WTC11 (cell line): ENCODE measurements at regions not wholly inside any gene's neighbourhood (a gene's known extent, or its start where the extent isn't known, plus 50 kb on each side); places are given as distances from the start of the nearest gene placed in this dataset.

Source experiments
- ATAC-seq: fragments of 200-7000 bp; cut with Tn5 transposase; 2 replicates; pipeline ENCODE4 v1.10.0; 2021; ENCODE audit warnings: mild to moderate bottlenecking, moderate library complexity
- CTCF ChIA-PET: fragments of 300-600 bp; sonication (Branson Sonifier 250); formaldehyde crosslinking; loops from one replicate; lab custom pipeline; 2021; ENCODE audit warnings: antibody characterized with exemption; lab: Charles Lee
- POLR2A ChIA-PET: fragments of 350-600 bp; sonication (Branson Sonifier 250); formaldehyde crosslinking; loops from one replicate; lab custom pipeline; 2021; ENCODE audit warnings: antibody characterized with exemption; lab: Charles Lee
- DNase-seq: peaks from one replicate; pipeline ENCODE4 v3.0.0; 2021; ENCODE audit warnings: low spot score
- H3K27ac Mint-ChIP-seq: 2 replicates; pipeline ENCODE4 v1.8.0; 2021; ENCODE audit warnings: mixed read lengths
- H3K27me3 Mint-ChIP-seq: 2 replicates; pipeline ENCODE4 v1.8.0; 2021; ENCODE audit warnings: low read depth, mild to moderate bottlenecking, moderate library complexity, mixed read lengths
- H3K36me3 Mint-ChIP-seq: 2 replicates; pipeline ENCODE4 v1.8.0; 2021; ENCODE audit warnings: mixed read lengths
- H3K4me1 Mint-ChIP-seq: 2 replicates; pipeline ENCODE4 v1.8.0; 2022; ENCODE audit warnings: mixed read lengths
- H3K4me3 Mint-ChIP-seq: 2 replicates; pipeline ENCODE4 v1.8.0; 2021; ENCODE audit warnings: mild to moderate bottlenecking, moderate library complexity, mixed read lengths
- H3K9me3 Mint-ChIP-seq: 2 replicates; pipeline ENCODE4 v1.8.0; 2021; ENCODE audit warnings: mixed read lengths
- ETV6 ChIP-seq: sonication (generic); formaldehyde crosslinking; IDR thresholded peaks from 2 replicates; pipeline ENCODE4 v1.8.1; 2022; ENCODE audit warnings: mild to moderate bottlenecking, missing genetic modification reagents
- FOXJ3 ChIP-seq: sonication (generic); formaldehyde crosslinking; IDR thresholded peaks from 2 replicates; pipeline ENCODE4 v1.9.0; 2021; ENCODE audit warnings: missing genetic modification reagents, mild to moderate bottlenecking, borderline replicate concordance
- FOXK1 ChIP-seq: sonication (generic); formaldehyde crosslinking; IDR thresholded peaks from 2 replicates; pipeline ENCODE4 v1.8.0; 2022; ENCODE audit warnings: mild to moderate bottlenecking, moderate library complexity, missing genetic modification reagents
- IRF1 ChIP-seq: sonication (generic); formaldehyde crosslinking; IDR thresholded peaks from 2 replicates; pipeline ENCODE4 v1.8.0; 2023; ENCODE audit warnings: missing genetic modification reagents
- JAZF1 ChIP-seq: fragments of 250-450 bp; sonication (Bioruptor Pico); IDR thresholded peaks from 2 replicates; pipeline ENCODE4 v1.9.0; 2021; ENCODE audit warnings: moderate library complexity, mild to moderate bottlenecking, inconsistent platforms
- JUN ChIP-seq: sonication (generic); formaldehyde crosslinking; IDR thresholded peaks from 2 replicates; pipeline ENCODE4 v1.8.0; 2023; ENCODE audit warnings: mild to moderate bottlenecking, missing genetic modification reagents
- PREB ChIP-seq: sonication (generic); formaldehyde crosslinking; IDR thresholded peaks from 2 replicates; pipeline ENCODE4 v1.8.1; 2022; ENCODE audit warnings: mild to moderate bottlenecking, missing genetic modification reagents, moderate library complexity, borderline replicate concordance
- RELA ChIP-seq: sonication (generic); formaldehyde crosslinking; IDR thresholded peaks from 2 replicates; pipeline ENCODE4 v1.8.1; 2022; ENCODE audit warnings: missing genetic modification reagents, mild to moderate bottlenecking, borderline replicate concordance
- RORB ChIP-seq: fragments of 250-450 bp; sonication (Bioruptor Pico); IDR thresholded peaks from 2 replicates; pipeline ENCODE4 v1.9.0; 2021; ENCODE audit warnings: mild to moderate bottlenecking
- STAT6 ChIP-seq: sonication (generic); formaldehyde crosslinking; conservative IDR thresholded peaks from 2 replicates; pipeline ENCODE4 v1.8.1; 2023; ENCODE audit warnings: mild to moderate bottlenecking, low read depth, missing genetic modification reagents, moderate library complexity
- USF1 ChIP-seq: sonication (generic); formaldehyde crosslinking; IDR thresholded peaks from 2 replicates; pipeline ENCODE4 v1.8.0; 2022; ENCODE audit warnings: mild to moderate bottlenecking, missing genetic modification reagents
- ZMAT4 ChIP-seq: fragments of 250-450 bp; sonication (Bioruptor Pico); IDR thresholded peaks from 2 replicates; pipeline ENCODE4 v1.9.0; 2021; ENCODE audit warnings: mild to moderate bottlenecking
- ZNF219 ChIP-seq: sonication (generic); formaldehyde crosslinking; IDR thresholded peaks from 2 replicates; pipeline ENCODE4 v1.8.0; 2023; ENCODE audit warnings: missing genetic modification reagents, mild to moderate bottlenecking, borderline replicate concordance
- ZNF425 ChIP-seq: fragments of 250-450 bp; sonication (Bioruptor Pico); conservative IDR thresholded peaks from 2 replicates; pipeline ENCODE4 v1.9.0; 2021; ENCODE audit warnings: mild to moderate bottlenecking

- DNase-seq = no peak
- POLR2A ChIA-PET = no interaction called here
- CTCF ChIA-PET = interaction anchor here (0.6 to 1.2 kb wide), 3 partner anchors 12 to 190 kb away, joined by 3 to 4 read pairs (median 4); no protein-coding TSS in a partner anchor
- no peak for TF ChIP-seq FOXJ3 (CRISPR knock-in tag)
- 0 out of 2 replicates have a peak, but pooled peaks have one; percentile 29 for TF ChIP-seq ZMAT4 (CRISPR knock-in tag)
- TF ChIP-seq FOXK1 = peak; percentile 20; the same call in 1 of the 2 replicates
- peaks cover 65% of the 10 kb centered on the region for H3K36me3 Mint-ChIP-seq
- no peak overlapping the region for H3K4me3 Mint-ChIP-seq
- H3K4me1 Mint-ChIP-seq = peaks cover 57% of the 10 kb centered on the region
- H3K27ac Mint-ChIP-seq = peak overlapping the region; percentile 99
- peaks cover 3% of the 10 kb centered on the region; the same call in 1 of the 2 replicates for H3K27me3 Mint-ChIP-seq
- peak; percentile 94 for ATAC-seq
- peaks cover 60% of the 10 kb centered on the region for H3K9me3 Mint-ChIP-seq
These were observed 64.3 kb upstream of the RET start for GRCh38 chr10:43012578-43012977.

DNA sequence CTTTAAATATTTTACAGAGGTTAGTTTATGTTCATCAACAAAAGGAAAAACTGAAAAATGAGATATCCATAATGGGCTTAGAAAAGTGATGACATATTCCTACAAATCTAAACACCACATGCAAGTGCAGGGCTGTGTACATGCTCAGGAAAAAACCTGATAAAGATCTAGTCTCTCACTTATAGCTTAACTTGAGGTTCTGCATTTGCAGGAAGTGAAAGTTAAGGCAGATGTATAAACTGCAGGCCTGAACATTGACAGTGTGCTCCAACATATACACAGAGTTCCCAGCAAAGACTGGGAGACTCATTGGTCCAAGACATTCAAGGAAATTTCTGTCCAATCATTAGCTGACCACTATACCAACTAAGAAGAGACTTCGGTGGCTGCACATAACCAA lies 63.8 kb upstream of the RET start:
- ChIA-PET CTCF (interaction anchor here (1.2 kb wide), 2 partner anchors 11 to 62 kb away, joined by 3 to 4 read pairs; no protein-coding TSS in a partner anchor), POLR2A (no interaction called here)
- ATAC-seq (no peak), DNase-seq (no peak)
- H3K9me3 Mint-ChIP-seq = peaks cover 63% of the 10 kb centered on the region
- peaks cover 3% of the 10 kb centered on the region; the same call in 1 of the 2 replicates for H3K27me3 Mint-ChIP-seq
- H3K4me3 Mint-ChIP-seq = no peak overlapping the region
- H3K36me3 Mint-ChIP-seq = peaks cover 65% of the 10 kb centered on the region
- no peak for TF ChIP-seq JAZF1 (CRISPR knock-in tag)
- no peak for TF ChIP-seq IRF1 (CRISPR knock-in tag)
- TF ChIP-seq, all 79 proteins: peak for 0
- Mint-ChIP-seq H3K4me1 (peaks cover 62% of the 10 kb centered on the region), H3K27ac (peak overlapping the region; percentile 99)

DNA sequence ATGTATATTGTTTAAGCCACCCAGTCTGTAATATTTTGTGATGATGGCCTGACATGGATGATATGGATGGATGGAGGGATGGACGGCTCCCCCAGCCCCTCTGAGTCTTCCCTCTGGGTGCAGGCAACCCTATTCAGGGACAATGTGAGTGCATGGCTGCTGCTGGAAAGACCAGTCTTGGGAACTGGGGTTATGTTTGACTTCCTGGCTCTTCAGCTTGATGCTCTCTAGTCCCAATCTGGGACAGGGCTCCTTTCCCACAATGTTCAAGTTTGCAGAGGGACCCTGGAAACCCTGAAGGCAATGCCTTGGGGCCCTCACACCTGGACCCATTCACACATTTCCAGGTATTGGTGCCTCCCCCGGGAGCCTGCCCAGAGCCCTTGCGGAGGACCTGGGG lies 52.3 kb upstream of the RET start:
- DNase-seq (no peak), ATAC-seq (no peak)
- peaks cover 39% of the 10 kb centered on the region for H3K4me1 Mint-ChIP-seq
- TF ChIP-seq JUN (CRISPR knock-in tag) = no peak
- TF ChIP-seq, all 79 proteins: peak for 0
- Mint-ChIP-seq H3K27ac (no peak overlapping the region), H3K36me3 (peaks cover 3% of the 10 kb centered on the region; the same call in 1 of the 2 replicates), H3K9me3 (peaks cover 6% of the 10 kb centered on the region; the same call in 1 of the 2 replicates), H3K4me3 (no peak overlapping the region), H3K27me3 (peaks cover 59% of the 10 kb centered on the region)
- POLR2A ChIA-PET = no interaction called here
- CTCF ChIA-PET = interaction anchor here (0.5 to 4.2 kb wide), 3 partner anchors 12 to 624 kb away, joined by 3 to 17 read pairs (median 4); partner anchors contain the start of gene ZNF32

DNA sequence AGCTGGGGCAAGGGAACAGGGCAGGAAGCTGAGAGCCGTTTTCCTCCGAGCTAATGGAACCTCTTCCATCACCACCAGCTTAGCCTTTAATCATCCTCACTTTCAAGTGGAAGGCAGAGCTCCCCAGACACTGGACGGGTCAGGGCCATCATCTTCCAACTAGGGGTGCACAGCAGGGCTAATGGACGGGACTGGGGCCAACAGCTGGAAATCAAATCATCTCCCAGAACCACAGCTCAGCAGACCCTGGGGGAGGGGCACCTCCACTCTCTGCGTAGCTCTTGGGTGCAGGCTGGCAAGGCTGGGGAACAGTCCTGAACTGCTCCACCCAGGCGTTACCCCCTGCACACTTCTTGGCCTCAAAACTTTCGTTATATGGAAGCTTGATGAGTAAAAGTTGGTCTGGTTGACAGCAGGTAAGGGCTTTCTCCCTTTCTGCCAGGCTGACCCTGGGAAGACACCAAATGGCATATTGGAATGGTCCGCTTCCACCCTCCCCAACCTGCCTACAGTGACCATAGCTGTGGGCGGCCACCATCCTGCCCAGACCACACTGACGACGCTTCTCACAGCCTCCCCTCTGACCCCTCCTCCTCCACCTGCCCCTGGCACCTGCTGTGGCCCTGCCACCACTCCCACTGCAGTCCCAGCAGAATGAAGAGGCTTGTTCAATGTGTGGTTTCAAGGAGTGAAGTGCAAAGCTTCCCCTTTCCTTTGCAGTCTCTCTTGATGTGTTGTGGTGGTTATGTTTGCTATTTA lies 51.7 kb upstream of the RET start:
- Mint-ChIP-seq H3K27ac (no peak overlapping the region), H3K4me3 (no peak overlapping the region), H3K9me3 (peaks cover 11% of the 10 kb centered on the region), H3K4me1 (peaks cover 36% of the 10 kb centered on the region), H3K36me3 (peaks cover 7% of the 10 kb centered on the region; the same call in 1 of the 2 replicates), H3K27me3 (peaks cover 59% of the 10 kb centered on the region)
- ChIA-PET POLR2A (no interaction called here), CTCF (interaction anchor here (0.5 to 4.2 kb wide), 4 partner anchors 13 to 624 kb away, joined by 3 to 17 read pairs (median 6); partner anchors contain the start of gene ZNF32)
- no peak for DNase-seq
- ATAC-seq = no peak
- TF ChIP-seq STAT6 (CRISPR knock-in tag) = no peak
- TF ChIP-seq RELA (CRISPR knock-in tag) = no peak
- no peak for TF ChIP-seq ETV6 (CRISPR knock-in tag)
- TF ChIP-seq USF1 = no peak
- TF ChIP-seq PREB (CRISPR knock-in tag) = no peak
- TF ChIP-seq ZMAT4 (CRISPR knock-in tag) = no peak
- TF ChIP-seq RORB (CRISPR knock-in tag) = no peak
- no peak for TF ChIP-seq ZNF425 (CRISPR knock-in tag)
- no peak for TF ChIP-seq ZNF219
- TF ChIP-seq, all 79 proteins: peak for 0
